H1 (cell line): ENCODE measurements at regions not wholly inside any gene's neighbourhood (a gene's known extent, or its start where the extent isn't known, plus 50 kb on each side); places are given as distances from the start of the nearest gene placed in this dataset.

ENCODE experiments used
- CTCF ChIA-PET: fragments of 300-600 bp; sonication (Branson Sonifier 250); formaldehyde crosslinking; loops from one replicate; lab custom pipeline; 2021; ENCODE audit not compliant: partially characterized antibody; lab: Charles Lee
- POLR2A ChIA-PET: fragments of 300-600 bp; sonication (Branson Sonifier 250); formaldehyde crosslinking; loops from one replicate; lab custom pipeline; 2021; ENCODE audit warnings: inconsistent platforms; ENCODE audit not compliant: partially characterized antibody; lab: Charles Lee
- DNase-seq, 2 experiments: peaks; one replicate each; pipeline versions ENCODE4 v3.0.0 to v3.0.0-alpha.2; 2010 to 2022; ENCODE audit warnings: low spot score in 2 of 2, low read depth in 1 of 2, mixed read lengths in 1 of 2
- FAIRE-seq: peaks from 2 replicates; lab custom pipeline; 2011; peaks lifted over from hg19 to GRCh38; lab: Jason Lieb, UNC
- H2AFZ ChIP-seq: 2 replicates; pipeline ENCODE4 v1.8.1; 2012; ENCODE audit warnings: low read length, inconsistent platforms
- H2AK5ac ChIP-seq: 2 replicates; pipeline ENCODE4 v1.6.1; 2013; ENCODE audit warnings: low read depth, low read length
- H2BK120ac ChIP-seq: replicated peaks from 2 replicates; pipeline ENCODE3; 2013; ENCODE audit warnings: low read depth, low read length, inconsistent platforms
- H2BK12ac ChIP-seq: 2 replicates; pipeline ENCODE4 v1.6.1; 2013; ENCODE audit warnings: low read depth, low read length
- H2BK15ac ChIP-seq: 2 replicates; pipeline ENCODE4 v1.6.1; 2013; ENCODE audit warnings: low read length
- H2BK20ac ChIP-seq: 2 replicates; pipeline ENCODE4 v1.6.1; 2013; ENCODE audit warnings: low read length
- H2BK5ac ChIP-seq: 2 replicates; pipeline ENCODE4 v1.6.1; 2013; ENCODE audit warnings: low read depth, low read length
- H3K14ac ChIP-seq: 2 replicates; pipeline ENCODE4 v1.6.1; 2013; ENCODE audit warnings: inconsistent platforms; ENCODE audit not compliant: insufficient read length
- H3K18ac ChIP-seq: 2 replicates; pipeline ENCODE4 v1.6.1; 2013; ENCODE audit warnings: low read length; ENCODE audit errors: extremely low read depth
- H3K23ac ChIP-seq: 2 replicates; pipeline ENCODE4 v1.6.1; 2013; ENCODE audit warnings: inconsistent platforms; ENCODE audit not compliant: insufficient read length
- H3K23me2 ChIP-seq: 2 replicates; pipeline ENCODE4 v1.6.1; 2013; ENCODE audit warnings: low read depth, low read length
- H3K27ac ChIP-seq: 2 replicates; pipeline ENCODE4 v1.6.1; 2011; ENCODE audit warnings: low read depth, low read length, inconsistent platforms
- H3K27me3 ChIP-seq, 4 experiments: replicated peaks in 1 of 4; 1 replicate in 1 of 4; 2 replicates in 3 of 4; pipeline versions ENCODE4 v1.6.1 to v1.8.1; 2011 to 2013; ENCODE audit warnings: low read length in 3 of 4, mild to moderate bottlenecking in 3 of 4, inconsistent platforms in 2 of 4, mixed read lengths in 2 of 4, moderate library complexity in 1 of 4; ENCODE audit not compliant: control insufficient read depth in 3 of 4, insufficient read depth in 3 of 4; ENCODE audit errors: extremely low read depth in 1 of 4
- H3K36me3 ChIP-seq, 4 experiments: 2 replicates each; pipeline versions ENCODE4 v1.6.1 to v1.8.1; 2011 to 2013; ENCODE audit warnings: mild to moderate bottlenecking in 4 of 4, low read length in 3 of 4, moderate library complexity in 2 of 4, control low read depth in 1 of 4, inconsistent platforms in 1 of 4; ENCODE audit not compliant: insufficient read depth in 4 of 4, control insufficient read depth in 2 of 4
- H3K4ac ChIP-seq: replicated peaks from 2 replicates; pipeline ENCODE3; 2013; ENCODE audit warnings: low read length, low read depth, mixed read lengths, inconsistent platforms; ENCODE audit not compliant: insufficient read length
- H3K4me1 ChIP-seq, 4 experiments: replicated peaks in 1 of 4; 1 replicate in 1 of 4; 2 replicates in 3 of 4; pipeline versions ENCODE4 v1.6.1 to v1.8.1; 2011 to 2013; ENCODE audit warnings: low read length in 3 of 4, inconsistent platforms in 2 of 4, mixed read lengths in 1 of 4; ENCODE audit not compliant: insufficient read depth in 4 of 4, control insufficient read depth in 3 of 4
- H3K4me2 ChIP-seq, 2 experiments: 2 replicates each; pipeline versions ENCODE4 v1.6.1 to v1.8.1; 2011 to 2013; ENCODE audit warnings: low read depth in 2 of 2, low read length in 2 of 2, control low read depth in 1 of 2, inconsistent platforms in 1 of 2, mild to moderate bottlenecking in 1 of 2; ENCODE audit not compliant: insufficient read depth in 1 of 2
- H3K4me3 ChIP-seq, 4 experiments: fragments of 200-600, 300-600 bp in 1 of 4; sonication (generic), shearing (Covaris generic), sonication (Bioruptor Twin) in 1 of 4; 2 replicates each; pipeline versions ENCODE4 v1.5.1 to v1.8.1; 2011 to 2016; ENCODE audit warnings: low read length in 4 of 4, low read depth in 3 of 4, control low read depth in 2 of 4, inconsistent platforms in 2 of 4, mild to moderate bottlenecking in 2 of 4, mixed read lengths in 1 of 4, moderate library complexity in 1 of 4; ENCODE audit not compliant: insufficient read depth in 2 of 4; ENCODE audit errors: extremely low read depth in 1 of 4
- H3K56ac ChIP-seq: replicated peaks from 2 replicates; pipeline ENCODE3; 2013; ENCODE audit warnings: low read depth, mild to moderate bottlenecking, mixed read lengths, low read length, inconsistent platforms; ENCODE audit not compliant: insufficient read length
- H3K79me1 ChIP-seq: 2 replicates; pipeline ENCODE4 v1.6.1; 2013; ENCODE audit warnings: low read depth, low read length, control low read depth
- H3K79me2 ChIP-seq, 2 experiments: 2 replicates each; pipeline versions ENCODE4 v1.6.1 to v1.8.1; 2012 to 2013; ENCODE audit warnings: low read length in 2 of 2, mild to moderate bottlenecking in 2 of 2, inconsistent platforms in 1 of 2; ENCODE audit not compliant: insufficient read depth in 2 of 2, control insufficient read depth in 1 of 2
- H3K9ac ChIP-seq, 4 experiments: replicated peaks in 1 of 4; 1 replicate in 1 of 4; 2 replicates in 3 of 4; pipeline versions ENCODE4 v1.6.1 to v1.8.1; 2011 to 2013; ENCODE audit warnings: low read depth in 3 of 4, low read length in 3 of 4, control low read depth in 2 of 4, mild to moderate bottlenecking in 2 of 4, moderate library complexity in 2 of 4, inconsistent platforms in 1 of 4; ENCODE audit errors: extremely low read depth in 1 of 4
- H3K9me3 ChIP-seq, 2 experiments: 2 replicates each; pipeline versions ENCODE4 v1.6.1 to v1.8.1; 2012 to 2013; ENCODE audit warnings: mild to moderate bottlenecking in 2 of 2, moderate library complexity in 2 of 2, control low read depth in 1 of 2, inconsistent platforms in 1 of 2, low read depth in 1 of 2, low read length in 1 of 2, mixed read lengths in 1 of 2; ENCODE audit not compliant: insufficient read depth in 2 of 2
- H4K20me1 ChIP-seq, 2 experiments: replicated peaks in 1 of 2; 2 replicates each; pipeline versions ENCODE3 to v1.8.1; 2011 to 2013; ENCODE audit warnings: inconsistent platforms in 2 of 2, low read length in 2 of 2, mild to moderate bottlenecking in 1 of 2; ENCODE audit not compliant: insufficient read depth in 2 of 2, control insufficient read depth in 1 of 2
- H4K5ac ChIP-seq: 2 replicates; pipeline ENCODE4 v1.6.1; 2013; ENCODE audit warnings: low read length, low read depth, mixed read lengths, inconsistent platforms; ENCODE audit not compliant: insufficient read length
- H4K8ac ChIP-seq: 2 replicates; pipeline ENCODE4 v1.8.0; 2013; ENCODE audit warnings: mild to moderate bottlenecking, moderate library complexity, low read length, inconsistent platforms; ENCODE audit not compliant: insufficient read depth; ENCODE audit errors: extremely low read depth
- H4K91ac ChIP-seq: replicated peaks from 2 replicates; pipeline ENCODE3; 2013; ENCODE audit warnings: low read length, mixed read lengths, inconsistent platforms; ENCODE audit not compliant: insufficient read length
- ATF2 ChIP-seq: IDR thresholded peaks from 2 replicates; pipeline ENCODE4 v1.6.1; 2012; ENCODE audit warnings: low read length, inconsistent platforms
- BACH1 ChIP-seq: IDR thresholded peaks from 2 replicates; pipeline ENCODE4 v1.6.1; 2012; ENCODE audit warnings: low read length, improper control_type of control experiment
- BRCA1 ChIP-seq: IDR thresholded peaks from 2 replicates; pipeline ENCODE4 v1.6.1; 2012; ENCODE audit warnings: low read depth, low read length, improper control_type of control experiment
- CBX5 ChIP-seq: fragments of 300-800, 300-1000 bp; sonication (generic); IDR thresholded peaks from 2 replicates; pipeline ENCODE4 v1.7.1; 2016; ENCODE audit warnings: antibody characterized with exemption, low read length, low read depth
- CREB1 ChIP-seq: IDR thresholded peaks from 2 replicates; pipeline ENCODE4 v1.6.1; 2012; ENCODE audit warnings: inconsistent platforms
- EZH2 ChIP-seq: fragments of 200-600 bp; sonication (generic); IDR thresholded peaks from 2 replicates; pipeline ENCODE4 v1.7.1; 2012; ENCODE audit warnings: low read depth, mild to moderate bottlenecking, moderate library complexity, low read length, inconsistent platforms; ENCODE audit not compliant: severe bottlenecking
- FOSL1 ChIP-seq: IDR thresholded peaks from 2 replicates; pipeline ENCODE4 v1.6.1; 2011; ENCODE audit warnings: mild to moderate bottlenecking, low read depth, low read length, moderate library complexity; ENCODE audit not compliant: insufficient read depth
- HDAC6 ChIP-seq: IDR thresholded peaks from one replicate; pipeline ENCODE4 v1.7.1; 2012; ENCODE audit warnings: low read depth, mild to moderate bottlenecking, inconsistent platforms, low read length, moderate library complexity
- KDM5A ChIP-seq: fragments of 200-600 bp; IDR thresholded peaks from 2 replicates; pipeline ENCODE4 v1.7.1; 2012; ENCODE audit warnings: mild to moderate bottlenecking, low read length, inconsistent platforms, mixed read lengths
- WGBS, 2 experiments: shearing (Covaris generic) in 1 of 2; methylation state at CpG; one replicate each; pipeline versions ENCODE4 v1.1.6 to v1.1.7; 2013 to 2015; ENCODE audit warnings: low lambda C conversion rate in 2 of 2, mixed read lengths in 2 of 2, inconsistent platforms in 1 of 2, low coverage in 1 of 2, missing lambda C conversion rate in 1 of 2; ENCODE audit not compliant: insufficient replicate concordance in 2 of 2, insufficient coverage in 1 of 2, insufficient read length in 1 of 2; ENCODE audit errors: extremely low coverage in 1 of 2, missing lambda C conversion rate in 1 of 2; 5-methylcytosine and 5-hydroxymethylcytosine counted together
- TF ChIP-seq, protein P1 (sequence below), 3 experiments: IDR thresholded peaks; 1 replicate in 2 of 3; 2 replicates in 1 of 3; pipeline versions ENCODE4 v1.5.1 to v1.6.1; 2011; ENCODE audit warnings: low read length in 3 of 3, mild to moderate bottlenecking in 3 of 3, inconsistent platforms in 2 of 3, low read depth in 1 of 3, moderate library complexity in 1 of 3; ENCODE audit not compliant: insufficient read depth in 1 of 3; ENCODE audit errors: control extremely low read depth in 1 of 3

GRCh38 chr20:23242556-23243180 lies 107.9 kb upstream of the NXT1 start:
- no peak overlapping the region for H3K9ac ChIP-seq
- H3K4me1 ChIP-seq = no peaks in the 10 kb centered on the region
- H3K4me2 ChIP-seq = no peak overlapping the region
- H3K9me3 ChIP-seq = no peaks in the 10 kb centered on the region
- no peak overlapping the region for H4K8ac ChIP-seq
- no peaks in the 10 kb centered on the region for H4K20me1 ChIP-seq
- no peak overlapping the region for H3K27ac ChIP-seq
- POLR2A ChIA-PET = no interaction called here
- H3K36me3 ChIP-seq = no peaks in the 10 kb centered on the region
- no peak overlapping the region for H2BK120ac ChIP-seq
- no peaks in the 10 kb centered on the region for H3K23me2 ChIP-seq
- H2AK5ac ChIP-seq = no peak overlapping the region
- FAIRE-seq (no peak), DNase-seq (peak in 1 of 2 experiments; percentile 23)
- no peak overlapping the region for H2AFZ ChIP-seq
- H2BK12ac ChIP-seq = no peak overlapping the region
- no peak overlapping the region for H3K4ac ChIP-seq
- H3K79me2 ChIP-seq = no peaks in the 10 kb centered on the region
- no peaks in the 10 kb centered on the region for H3K27me3 ChIP-seq
- H2BK5ac ChIP-seq = no peak overlapping the region
- H3K4me3 ChIP-seq = no peak overlapping the region
- H3K23ac ChIP-seq = no peak overlapping the region
- no peak overlapping the region for H3K14ac ChIP-seq
- CTCF ChIA-PET = interaction anchor here (0.8 to 1.5 kb wide), 3 partner anchors 9 to 97 kb away, joined by 3 read pairs; no protein-coding TSS in a partner anchor
- H4K5ac ChIP-seq = no peak overlapping the region
- H3K18ac ChIP-seq = no peak overlapping the region
- H2BK20ac ChIP-seq = no peak overlapping the region
- no peak overlapping the region for H2BK15ac ChIP-seq
- no peaks in the 10 kb centered on the region for H3K79me1 ChIP-seq
- 92% methylated on average over 5 of the region's 5 CpGs; no CpG with 5 or more reads in 1 of the 2 experiments for WGBS, 2 experiments
- H3K56ac ChIP-seq = no peak overlapping the region
- no peak overlapping the region for H4K91ac ChIP-seq
- TF ChIP-seq, protein P1, sequence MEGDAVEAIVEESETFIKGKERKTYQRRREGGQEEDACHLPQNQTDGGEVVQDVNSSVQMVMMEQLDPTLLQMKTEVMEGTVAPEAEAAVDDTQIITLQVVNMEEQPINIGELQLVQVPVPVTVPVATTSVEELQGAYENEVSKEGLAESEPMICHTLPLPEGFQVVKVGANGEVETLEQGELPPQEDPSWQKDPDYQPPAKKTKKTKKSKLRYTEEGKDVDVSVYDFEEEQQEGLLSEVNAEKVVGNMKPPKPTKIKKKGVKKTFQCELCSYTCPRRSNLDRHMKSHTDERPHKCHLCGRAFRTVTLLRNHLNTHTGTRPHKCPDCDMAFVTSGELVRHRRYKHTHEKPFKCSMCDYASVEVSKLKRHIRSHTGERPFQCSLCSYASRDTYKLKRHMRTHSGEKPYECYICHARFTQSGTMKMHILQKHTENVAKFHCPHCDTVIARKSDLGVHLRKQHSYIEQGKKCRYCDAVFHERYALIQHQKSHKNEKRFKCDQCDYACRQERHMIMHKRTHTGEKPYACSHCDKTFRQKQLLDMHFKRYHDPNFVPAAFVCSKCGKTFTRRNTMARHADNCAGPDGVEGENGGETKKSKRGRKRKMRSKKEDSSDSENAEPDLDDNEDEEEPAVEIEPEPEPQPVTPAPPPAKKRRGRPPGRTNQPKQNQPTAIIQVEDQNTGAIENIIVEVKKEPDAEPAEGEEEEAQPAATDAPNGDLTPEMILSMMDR (IDR thresholded peaks at IDR 0.05; ENCODE audit: control extremely low read depth in 1 of 3, insufficient read depth in 1 of 3, low read depth in 1 of 3, low read length in 3 of 3) = no peak
- TF ChIP-seq HDAC6 (no peak), BACH1 (no peak), KDM5A (no peak), CBX5 (no peak), BRCA1 (no peak), EZH2 (no peak), FOSL1 (no peak), ATF2 (no peak), CREB1 (no peak)
